ENCODE measurements at regions not wholly inside any gene's neighbourhood (a gene's known extent, or its start where the extent isn't known, plus 50 kb on each side); places are given as distances from the start of the nearest gene placed in this dataset.

- H3K4me3 ChIP-seq, result no peak overlapping the region
- TF ChIP-seq POLR2A (IDR thresholded peaks at IDR 0.05) (no peak), CTCF (IDR thresholded peaks at IDR 0.05) (no peak), EP300 (IDR thresholded peaks at IDR 0.05) (no peak)
- H3K9me3 ChIP-seq, result peaks cover 0 to 32% (median 0%) of the 10 kb centered on the region in 4 donors
- H3K27ac ChIP-seq, result no peak overlapping the region
- WGBS, 2 donors, result 91 to 96% methylated on average over 1 of the region's 1 CpG
- H3K36me3 ChIP-seq, result no peaks in the 10 kb centered on the region
- no peak for DNase-seq (ENCODE audit: low spot score in 2 of 2)
- H3K4me1 ChIP-seq, result no peaks in the 10 kb centered on the region
- no peaks in the 10 kb centered on the region for H3K27me3 ChIP-seq
These were observed 705.5 kb downstream of the SLC4A3 start for GRCh38 chr2:220332886-220333285.

- DNase-seq (ENCODE audit: low spot score in 2 of 2), result no peak
- H3K27me3 ChIP-seq, result no peaks in the 10 kb centered on the region
- H3K27ac ChIP-seq, result no peak overlapping the region
- TF ChIP-seq POLR2A (IDR thresholded peaks at IDR 0.05) (no peak), EP300 (IDR thresholded peaks at IDR 0.05) (no peak), CTCF (IDR thresholded peaks at IDR 0.05) (no peak)
- H3K9me3 ChIP-seq, result peaks cover 0 to 28% (median 0%) of the 10 kb centered on the region in 4 donors
- H3K4me1 ChIP-seq, result no peaks in the 10 kb centered on the region
- H3K36me3 ChIP-seq, result no peaks in the 10 kb centered on the region
- H3K4me3 ChIP-seq, result no peak overlapping the region
These were observed 706.8 kb downstream of the SLC4A3 start for GRCh38 chr2:220334210-220334609.

- Histone ChIP-seq H3K27me3 (no peaks in the 10 kb centered on the region), H3K27ac (no peak overlapping the region), H3K36me3 (no peaks in the 10 kb centered on the region), H3K4me3 (no peak overlapping the region), H3K9me3 (peaks cover 0 to 21% (median 0%) of the 10 kb centered on the region in 4 donors), H3K4me1 (no peaks in the 10 kb centered on the region)
- WGBS, 2 donors, result 42 to 64% methylated on average over 4 of the region's 4 CpGs
- DNase-seq (ENCODE audit: low spot score in 2 of 2), result no peak
- TF ChIP-seq POLR2A (IDR thresholded peaks at IDR 0.05) (no peak), CTCF (IDR thresholded peaks at IDR 0.05) (no peak), EP300 (IDR thresholded peaks at IDR 0.05) (no peak)
These were observed 707.6 kb downstream of the SLC4A3 start for GRCh38 chr2:220334871-220335590.

- 60 to 66% methylated on average over 4 of the region's 4 CpGs for WGBS, 2 donors
- no peak overlapping the region for H3K4me3 ChIP-seq
- H3K27ac ChIP-seq, result no peak overlapping the region
- H3K4me1 ChIP-seq, result no peaks in the 10 kb centered on the region
- peaks cover 0 to 16% (median 0%) of the 10 kb centered on the region in 4 donors for H3K9me3 ChIP-seq
- H3K36me3 ChIP-seq, result no peaks in the 10 kb centered on the region
- no peak for TF ChIP-seq EP300 (IDR thresholded peaks at IDR 0.05)
- TF ChIP-seq POLR2A (IDR thresholded peaks at IDR 0.05), result no peak
- TF ChIP-seq CTCF (IDR thresholded peaks at IDR 0.05), result no peak
- DNase-seq (ENCODE audit: low spot score in 2 of 2), result no peak
- H3K27me3 ChIP-seq, result no peaks in the 10 kb centered on the region
These were observed 708.1 kb downstream of the SLC4A3 start for GRCh38 chr2:220335591-220335915.

GRCh38 chr2:220336771-220337170 is 709.3 kb downstream of the SLC4A3 start:
- H3K9me3 ChIP-seq, result peaks cover 0 to 9% (median 0%) of the 10 kb centered on the region in 4 donors
- no peak for DNase-seq (ENCODE audit: low spot score in 2 of 2)
- no peak for TF ChIP-seq POLR2A (IDR thresholded peaks at IDR 0.05)
- TF ChIP-seq EP300 (IDR thresholded peaks at IDR 0.05), result no peak
- no peaks in the 10 kb centered on the region for H3K36me3 ChIP-seq
- H3K27me3 ChIP-seq, result no peaks in the 10 kb centered on the region
- H3K4me3 ChIP-seq, result no peak overlapping the region
- WGBS, 2 donors, result 32 to 43% methylated on average over 2 of the region's 2 CpGs
- no peaks in the 10 kb centered on the region for H3K4me1 ChIP-seq
- no peak overlapping the region for H3K27ac ChIP-seq
